Brain microvascular endothelial cell (primary cell): ENCODE measurements at regions not wholly inside any gene's neighbourhood (a gene's known extent, or its start where the extent isn't known, plus 50 kb on each side); places are given as distances from the start of the nearest gene placed in this dataset.

ENCODE experiments used
- DNase-seq: peaks from one replicate; pipeline ENCODE4 v3.0.0-alpha.2; 2020
- H3K27ac ChIP-seq: fragments of 250-450 bp; sonication (Bioruptor Pico); 2 replicates; pipeline ENCODE4 v1.5.1; 2020; ENCODE audit warnings: mild to moderate bottlenecking, moderate library complexity
- H3K27me3 ChIP-seq: fragments of 250-450 bp; sonication (Bioruptor Pico); replicated peaks from 2 replicates; pipeline ENCODE4 v1.5.1; 2020; ENCODE audit warnings: mild to moderate bottlenecking
- H3K36me3 ChIP-seq: fragments of 250-450 bp; sonication (Bioruptor Pico); replicated peaks from 2 replicates; pipeline ENCODE4 v1.5.1; 2020; ENCODE audit warnings: mild to moderate bottlenecking
- H3K4me3 ChIP-seq: 2 replicates; pipeline ENCODE4 v1.5.1; 2011; ENCODE audit warnings: low read depth, mild to moderate bottlenecking, control low read depth, low read length, moderate library complexity
- in situ Hi-C: cut with HindIII; loops from 2 replicates; pipeline ENCODE4 v1.10.0; 2017; ENCODE audit warnings: low sequenced_read_pairs, low pct_ligation_motif_present
- TF ChIP-seq, protein P1 (sequence below): IDR thresholded peaks from 2 replicates; pipeline ENCODE4 v1.5.1; 2011; ENCODE audit warnings: low read depth, mild to moderate bottlenecking, moderate library complexity, low read length, control low read depth, inconsistent platforms; ENCODE audit errors: missing control alignments

DNA sequence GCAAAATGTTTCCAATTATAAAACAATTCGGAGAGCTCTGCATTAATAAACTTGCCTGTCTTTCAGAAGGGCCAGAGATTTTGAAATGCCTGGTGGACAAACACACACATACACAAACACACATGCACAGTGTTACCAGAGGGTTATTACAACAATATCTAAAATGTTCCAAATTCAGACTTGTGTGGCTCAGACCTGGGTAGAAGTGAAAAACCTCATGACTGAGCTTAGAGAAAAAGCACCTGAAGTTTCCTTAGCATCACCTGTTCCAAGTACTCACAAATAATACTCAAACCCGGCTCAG lies 247.9 kb downstream of the FOXD2 start:
- Histone ChIP-seq H3K27ac (no peak overlapping the region), H3K27me3 (no peaks in the 10 kb centered on the region), H3K36me3 (no peaks in the 10 kb centered on the region), H3K4me3 (no peak overlapping the region)
- no peak for DNase-seq
- in situ Hi-C loops, result no loop called here
- TF ChIP-seq, protein P1, sequence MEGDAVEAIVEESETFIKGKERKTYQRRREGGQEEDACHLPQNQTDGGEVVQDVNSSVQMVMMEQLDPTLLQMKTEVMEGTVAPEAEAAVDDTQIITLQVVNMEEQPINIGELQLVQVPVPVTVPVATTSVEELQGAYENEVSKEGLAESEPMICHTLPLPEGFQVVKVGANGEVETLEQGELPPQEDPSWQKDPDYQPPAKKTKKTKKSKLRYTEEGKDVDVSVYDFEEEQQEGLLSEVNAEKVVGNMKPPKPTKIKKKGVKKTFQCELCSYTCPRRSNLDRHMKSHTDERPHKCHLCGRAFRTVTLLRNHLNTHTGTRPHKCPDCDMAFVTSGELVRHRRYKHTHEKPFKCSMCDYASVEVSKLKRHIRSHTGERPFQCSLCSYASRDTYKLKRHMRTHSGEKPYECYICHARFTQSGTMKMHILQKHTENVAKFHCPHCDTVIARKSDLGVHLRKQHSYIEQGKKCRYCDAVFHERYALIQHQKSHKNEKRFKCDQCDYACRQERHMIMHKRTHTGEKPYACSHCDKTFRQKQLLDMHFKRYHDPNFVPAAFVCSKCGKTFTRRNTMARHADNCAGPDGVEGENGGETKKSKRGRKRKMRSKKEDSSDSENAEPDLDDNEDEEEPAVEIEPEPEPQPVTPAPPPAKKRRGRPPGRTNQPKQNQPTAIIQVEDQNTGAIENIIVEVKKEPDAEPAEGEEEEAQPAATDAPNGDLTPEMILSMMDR, result no peak

DNA sequence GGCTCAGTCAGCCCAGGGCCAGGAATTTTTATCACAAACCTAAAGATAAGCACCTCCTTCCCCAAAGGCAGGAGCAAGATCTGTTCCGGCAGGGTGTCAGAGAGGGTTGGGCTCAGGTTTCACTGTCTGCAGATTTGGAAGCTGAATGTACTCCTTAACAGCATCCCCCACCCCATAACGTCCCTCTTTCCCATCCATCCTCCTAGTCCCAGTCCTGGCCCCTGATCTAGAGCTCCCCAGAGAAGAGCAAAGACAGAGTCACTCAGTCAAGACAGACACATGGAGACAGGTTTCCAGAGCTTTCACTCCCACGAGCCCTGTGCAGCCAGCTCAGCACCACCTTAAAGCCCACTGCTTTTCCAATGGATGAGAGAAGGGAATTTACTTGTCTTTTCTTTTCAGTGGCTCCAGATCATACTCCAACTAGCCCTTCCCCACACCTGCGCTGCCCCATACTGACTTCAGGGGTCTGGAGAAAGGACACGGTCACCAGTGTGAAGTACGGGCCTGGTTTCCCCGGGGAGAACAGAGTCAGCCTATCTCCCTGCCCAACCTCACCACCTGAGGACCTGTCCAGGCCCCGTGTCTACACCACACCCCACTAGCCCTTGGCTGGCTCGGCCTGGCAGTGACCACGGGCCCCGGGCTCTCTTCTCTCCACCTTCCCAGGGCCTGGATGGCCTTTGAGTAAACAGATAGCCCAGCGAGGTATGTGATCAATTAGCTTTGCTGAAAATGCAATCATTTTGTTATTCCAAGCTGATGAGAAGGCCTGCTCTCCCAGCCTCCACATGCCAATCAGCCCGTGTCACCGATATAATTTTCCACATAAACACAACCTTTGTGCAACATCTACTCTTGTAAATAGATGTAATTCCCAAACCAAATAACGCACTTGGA lies 249.1 kb downstream of the FOXD2 start:
- in situ Hi-C loops, result no loop called here
- H3K36me3 ChIP-seq, result no peaks in the 10 kb centered on the region
- no peak overlapping the region for H3K27ac ChIP-seq
- TF ChIP-seq, protein P1, result no peak
- no peak for DNase-seq
- H3K4me3 ChIP-seq, result no peak overlapping the region
- H3K27me3 ChIP-seq, result no peaks in the 10 kb centered on the region

DNA sequence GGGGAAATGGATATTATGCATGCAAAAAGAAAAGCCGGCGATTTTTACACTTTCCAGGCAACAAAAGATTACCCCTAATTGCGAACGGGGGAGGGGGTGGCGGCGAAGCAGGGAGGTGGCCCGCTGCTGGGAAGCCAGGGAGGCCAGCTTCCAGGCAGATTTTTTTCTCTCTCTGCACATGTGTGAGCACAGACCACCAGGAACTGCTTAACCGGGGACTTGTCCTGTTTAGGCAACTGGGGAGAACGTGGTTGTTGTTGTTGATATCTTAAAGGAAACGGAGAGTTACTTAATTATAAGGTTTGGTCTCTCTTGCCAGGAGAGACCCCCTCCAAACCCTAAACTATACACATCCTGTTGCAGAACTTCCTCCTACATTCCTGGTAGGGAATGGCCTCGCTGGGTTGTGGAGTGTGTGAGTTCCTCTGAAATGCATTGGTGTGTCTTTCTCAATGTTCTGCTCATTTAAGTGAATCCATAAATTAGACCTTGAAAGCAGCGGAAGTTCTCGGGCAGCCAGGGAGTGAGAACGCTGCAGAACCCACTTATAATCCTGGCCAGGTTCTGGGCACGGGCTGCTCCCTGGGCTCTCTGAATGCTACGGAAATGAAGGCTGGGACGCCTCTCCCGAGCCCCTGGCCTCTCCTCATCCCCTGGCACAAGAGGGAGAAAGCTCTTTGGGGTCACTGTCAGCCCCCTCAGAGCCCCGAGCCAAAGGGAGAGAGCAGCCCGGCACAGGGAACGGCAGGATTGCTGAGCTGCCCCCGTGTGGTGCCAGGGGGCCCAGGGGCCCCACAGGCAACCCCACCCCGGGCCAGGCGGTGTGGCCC lies 250.0 kb downstream of the FOXD2 start:
- Histone ChIP-seq H3K36me3 (no peaks in the 10 kb centered on the region), H3K27me3 (no peaks in the 10 kb centered on the region), H3K27ac (no peak overlapping the region), H3K4me3 (no peak overlapping the region)
- TF ChIP-seq, protein P1, result no peak
- no peak for DNase-seq
- in situ Hi-C loops, result no loop called here

DNA sequence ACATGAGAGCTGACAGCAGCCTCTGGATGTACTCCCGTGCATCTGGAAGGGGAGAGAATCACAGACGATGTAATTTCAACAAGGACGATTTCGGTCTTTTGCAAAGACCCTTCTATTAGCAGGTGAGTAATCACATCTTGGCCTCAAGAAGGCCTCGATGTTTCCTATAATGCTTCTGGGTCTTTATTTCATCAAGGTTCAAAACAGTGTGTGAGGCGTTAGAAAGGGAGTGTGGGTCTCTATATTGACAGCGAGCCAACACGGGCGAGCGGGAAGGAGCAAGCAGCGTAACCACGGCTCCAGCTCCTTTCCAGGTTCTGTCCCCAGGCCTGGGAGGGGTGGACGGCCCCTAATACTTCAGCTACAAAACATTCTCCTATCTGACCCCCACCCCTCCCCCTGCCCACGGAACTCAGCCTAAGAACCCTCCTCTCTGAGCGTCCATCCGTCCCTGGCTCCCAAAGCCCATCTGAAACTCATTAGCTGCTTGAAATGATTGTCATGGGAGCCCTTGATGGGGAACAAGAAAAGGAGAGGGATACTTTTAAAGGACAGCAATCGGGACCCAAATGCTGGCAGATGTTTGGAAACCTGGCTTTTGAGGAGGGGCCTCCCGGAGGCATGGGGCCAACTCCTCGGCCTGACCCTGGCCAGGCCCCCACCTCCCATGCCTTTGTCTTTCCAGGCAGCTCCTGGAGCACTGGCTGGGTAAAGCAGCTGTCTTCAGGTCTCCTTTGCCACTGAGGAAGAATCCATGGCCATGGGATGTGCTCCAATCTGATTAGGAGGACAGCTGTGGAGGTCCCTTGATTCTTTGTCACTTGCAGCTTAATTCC lies 250.8 kb downstream of the FOXD2 start:
- Histone ChIP-seq H3K27me3 (no peaks in the 10 kb centered on the region), H3K4me3 (no peak overlapping the region), H3K27ac (no peak overlapping the region), H3K36me3 (no peaks in the 10 kb centered on the region)
- in situ Hi-C loops, result no loop called here
- TF ChIP-seq, protein P1, result no peak
- no peak for DNase-seq

DNA sequence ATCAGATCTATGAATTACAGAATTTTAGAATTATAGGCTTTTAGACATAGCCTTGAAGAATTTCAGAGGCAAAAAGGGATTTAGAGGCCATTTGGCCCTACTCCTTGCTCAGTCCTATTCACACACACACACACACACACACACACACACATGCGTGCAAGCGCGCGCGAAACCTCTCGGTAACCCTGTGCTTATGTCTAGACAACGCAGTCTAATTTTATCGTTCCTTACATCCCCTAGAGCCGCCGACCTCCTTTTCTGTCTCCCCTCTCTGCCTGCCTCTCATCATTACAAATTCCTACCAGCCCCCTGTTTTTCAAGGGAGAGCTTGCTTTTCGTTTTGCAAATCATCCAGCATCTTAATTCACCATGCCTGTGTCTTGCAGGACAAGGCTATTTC lies 252.1 kb downstream of the FOXD2 start:
- no peaks in the 10 kb centered on the region for H3K36me3 ChIP-seq
- in situ Hi-C loops, result no loop called here
- H3K27me3 ChIP-seq, result no peaks in the 10 kb centered on the region
- no peak overlapping the region for H3K27ac ChIP-seq
- H3K4me3 ChIP-seq, result no peak overlapping the region
- no peak for DNase-seq
- TF ChIP-seq, protein P1, result no peak
